GM23338 (cell line): ENCODE measurements at regions not wholly inside any gene's neighbourhood (a gene's known extent, or its start where the extent isn't known, plus 50 kb on each side); places are given as distances from the start of the nearest gene placed in this dataset.

Source experiments
- CREB1 ChIP-seq: fragments of 250-450 bp; sonication (Bioruptor Pico); IDR thresholded peaks from 2 replicates; pipeline ENCODE4 v1.5.0; 2020; ENCODE audit warnings: low read depth, mild to moderate bottlenecking, moderate library complexity
- CTCF ChIP-seq, 2 experiments: fragments of 200-600 bp in 1 of 2; sonication (generic) in 1 of 2; conservative IDR thresholded peaks; 2 replicates each; pipeline versions ENCODE4 v1.5.1 to v1.6.1; 2016 to 2017; ENCODE audit warnings: antibody characterized with exemption in 2 of 2, low read depth in 2 of 2, mild to moderate bottlenecking in 2 of 2, moderate library complexity in 1 of 2
- ETS1 ChIP-seq: IDR thresholded peaks from 2 replicates; pipeline ENCODE4 v1.6.1; 2016; ENCODE audit warnings: antibody characterized with exemption
- EZH2 ChIP-seq: fragments of 200-600 bp; sonication (generic); IDR thresholded peaks from one replicate; pipeline ENCODE4 v1.8.0; 2017; ENCODE audit warnings: antibody characterized with exemption, mild to moderate bottlenecking, low read depth; ENCODE audit not compliant: unreplicated experiment
- EZH2phosphoT487 ChIP-seq: fragments of 200-600 bp; sonication (generic); IDR thresholded peaks from one replicate; pipeline ENCODE4 v1.8.1; 2018; ENCODE audit warnings: antibody characterized with exemption; ENCODE audit not compliant: unreplicated experiment
- JUNB ChIP-seq: IDR thresholded peaks from one replicate; pipeline ENCODE4 v1.6.1; 2016; ENCODE audit warnings: antibody characterized with exemption; ENCODE audit not compliant: unreplicated experiment
- NANOG ChIP-seq: IDR thresholded peaks from 2 replicates; pipeline ENCODE4 v1.6.1; 2016; ENCODE audit warnings: antibody characterized with exemption, borderline replicate concordance
- POLR2AphosphoS5 ChIP-seq: IDR thresholded peaks from 2 replicates; pipeline ENCODE4 v1.6.1; 2016; ENCODE audit warnings: antibody characterized with exemption, low read depth
- REST ChIP-seq: IDR thresholded peaks from one replicate; pipeline ENCODE4 v1.6.1; 2018; ENCODE audit warnings: antibody characterized with exemption; ENCODE audit not compliant: unreplicated experiment
- STAT1 ChIP-seq: IDR thresholded peaks from one replicate; pipeline ENCODE4 v1.6.1; 2016; ENCODE audit warnings: antibody characterized with exemption; ENCODE audit not compliant: unreplicated experiment
- ZNF114 ChIP-seq: fragments of 250-450 bp; sonication (Bioruptor Pico); IDR thresholded peaks from 2 replicates; pipeline ENCODE4 v1.5.0; 2020; ENCODE audit warnings: mild to moderate bottlenecking, moderate library complexity
- ZNF331 ChIP-seq: fragments of 250-450 bp; sonication (Bioruptor Pico); IDR thresholded peaks from 2 replicates; pipeline ENCODE4 v1.5.0; 2020; ENCODE audit warnings: low read depth, mild to moderate bottlenecking, moderate library complexity

GRCh38 chr16:49084628-49085390 lies 196.8 kb downstream of the CBLN1 start:
- no peak for TF ChIP-seq EZH2
- TF ChIP-seq CTCF (conservative IDR thresholded peaks at IDR 0.05; ENCODE audit: low read depth in 2 of 2) = no peak
- no peak for TF ChIP-seq EZH2phosphoT487
- no peak for TF ChIP-seq POLR2AphosphoS5
- peak; percentile 74 for TF ChIP-seq CREB1 (CRISPR knock-in tag)
- TF ChIP-seq REST = no peak
- no peak for TF ChIP-seq ETS1
- TF ChIP-seq ZNF114 (CRISPR knock-in tag) = no peak
- no peak for TF ChIP-seq JUNB
- no peak for TF ChIP-seq ZNF331 (CRISPR knock-in tag)
- TF ChIP-seq NANOG = no peak
- TF ChIP-seq STAT1 = no peak
